GM23248 (cell line): ENCODE measurements at regions not wholly inside any gene's neighbourhood (a gene's known extent, or its start where the extent isn't known, plus 50 kb on each side); places are given as distances from the start of the nearest gene placed in this dataset.

ENCODE experiments used
- EZH2 ChIP-seq: fragments of 200-600 bp; sonication (generic); IDR thresholded peaks from 2 replicates; pipeline ENCODE4 v1.6.1; 2018; ENCODE audit warnings: antibody characterized with exemption, mild to moderate bottlenecking; ENCODE audit not compliant: insufficient read depth, poor library complexity, severe bottlenecking
- EZH2phosphoT487 ChIP-seq: fragments of 200-600 bp; sonication (generic); IDR thresholded peaks from 2 replicates; pipeline ENCODE4 v1.6.1; 2018; ENCODE audit warnings: antibody characterized with exemption, moderate library complexity, mild to moderate bottlenecking, low read depth; ENCODE audit not compliant: insufficient read depth

DNA sequence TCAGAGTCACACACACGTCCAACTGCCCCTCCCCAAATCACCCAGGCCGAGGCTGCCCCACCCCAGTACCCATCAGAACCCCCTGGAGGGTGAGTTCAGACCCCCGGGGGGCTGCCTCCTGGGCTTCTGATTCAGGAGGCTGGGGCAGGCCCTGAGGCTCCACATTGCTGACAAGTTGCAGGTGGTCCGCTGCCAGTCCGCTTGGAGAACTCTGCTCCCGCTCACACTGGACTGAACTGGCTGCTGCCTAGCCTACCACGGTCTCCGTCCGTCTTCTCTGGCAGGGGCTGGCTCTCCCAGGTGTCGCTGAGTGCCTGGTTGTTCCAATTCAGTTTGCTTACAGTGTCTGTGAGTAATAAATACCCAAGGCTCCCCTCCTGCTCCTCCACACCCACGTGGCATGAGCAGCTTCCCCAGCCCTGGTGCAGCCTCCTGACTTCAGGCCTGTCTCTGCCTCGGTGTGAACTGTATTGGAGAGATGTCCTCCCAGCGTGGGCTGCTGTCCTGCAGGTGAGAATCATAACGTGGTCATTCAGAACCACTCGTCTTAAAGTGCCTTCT, 163.4 kb downstream of the LAT start:
- no peak for TF ChIP-seq EZH2phosphoT487
- TF ChIP-seq EZH2 = no peak
